AG08395 (cell line): ENCODE measurements at regions not wholly inside any gene's neighbourhood (a gene's known extent, or its start where the extent isn't known, plus 50 kb on each side); places are given as distances from the start of the nearest gene placed in this dataset.
"Not testable (repeated sequence)": the region's sequence is repeated elsewhere in the genome, so short reads cannot be mapped to it uniquely, and the experiment has no call there.

ENCODE experiments used
- DNase-seq: peaks from one replicate; pipeline ENCODE4 v3.0.0; 2012; ENCODE audit warnings: mixed read lengths, low spot score

DNA sequence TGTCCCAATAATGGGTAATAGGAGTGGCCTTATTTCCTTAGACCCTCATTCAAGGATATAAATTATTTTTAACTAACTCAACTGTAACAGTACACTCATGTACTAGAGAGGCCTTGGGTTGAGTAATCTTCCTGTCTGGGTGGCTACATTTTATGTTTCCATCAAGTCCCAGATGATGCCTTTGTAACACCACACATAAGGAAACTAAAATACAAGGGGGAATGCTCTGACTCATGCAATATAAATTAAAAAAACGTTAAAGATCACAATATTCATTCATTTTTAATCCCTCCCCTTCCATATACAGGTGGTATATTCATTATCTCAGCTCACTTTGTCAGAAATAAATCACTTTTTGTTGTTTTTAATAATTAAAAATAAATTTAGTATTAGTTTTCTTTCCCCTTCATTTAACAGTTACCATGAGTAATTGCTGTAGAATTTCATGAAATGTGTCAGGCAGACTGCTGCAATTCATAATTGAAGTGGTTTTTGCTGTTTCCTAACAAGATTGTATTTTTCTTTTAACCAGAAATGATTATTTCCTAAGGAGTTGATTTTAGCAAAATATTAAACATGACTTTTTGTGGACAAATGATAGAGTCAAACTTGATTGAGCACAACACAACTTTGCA is 1403.6 kb downstream of the SUCLG1 start:
- peak; percentile 19 for DNase-seq

DNA sequence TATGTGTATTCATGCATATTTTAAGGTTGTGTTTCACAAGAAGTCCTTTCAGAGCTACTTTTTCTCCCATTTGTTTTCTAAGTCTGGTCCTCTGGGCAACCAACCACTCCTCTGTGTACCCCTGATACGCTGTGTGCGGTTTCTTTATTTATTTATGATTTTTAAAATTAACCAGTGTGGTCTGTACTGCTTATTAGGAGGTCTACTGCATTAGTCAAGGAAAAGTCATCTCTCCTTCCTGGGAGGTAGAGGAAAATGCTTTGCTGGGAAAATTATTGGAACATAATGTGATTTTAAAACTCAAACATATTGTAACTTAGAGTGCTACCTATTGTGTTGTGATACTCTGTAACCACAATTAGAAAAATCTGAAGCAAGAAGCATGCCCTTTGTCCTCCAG is 1404.3 kb downstream of the SUCLG1 start:
- no peak for DNase-seq

DNA sequence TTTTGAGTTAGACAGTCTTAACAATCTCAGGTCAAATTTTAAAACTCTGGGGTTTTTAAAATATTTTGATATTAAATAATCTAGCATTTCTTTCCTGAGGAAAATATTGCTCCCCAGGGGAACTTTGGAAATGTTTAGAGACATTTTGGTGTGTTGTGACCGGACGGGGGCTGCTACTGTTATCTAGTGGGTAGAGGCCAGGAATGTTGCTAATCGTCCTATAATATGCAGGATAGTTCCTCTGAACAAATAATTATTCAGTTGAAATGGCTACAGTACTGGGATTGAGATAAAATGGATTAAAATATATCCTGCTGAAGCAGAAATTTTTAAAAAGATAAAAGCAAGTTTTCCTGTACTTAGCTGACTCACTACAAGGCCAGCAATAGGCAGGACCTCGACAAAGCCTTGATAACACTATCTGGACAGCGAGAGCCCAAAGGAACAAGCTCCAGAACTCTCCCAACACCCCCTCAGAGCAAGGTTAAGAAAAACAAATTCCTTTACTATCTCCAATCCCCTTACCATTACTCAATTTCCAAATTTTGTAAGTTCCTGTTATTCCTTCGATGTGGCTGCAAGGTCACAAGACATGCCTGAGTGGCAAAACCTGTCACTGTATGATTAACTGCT is 1407.4 kb downstream of the SUCLG1 start:
- no peak for DNase-seq

DNA sequence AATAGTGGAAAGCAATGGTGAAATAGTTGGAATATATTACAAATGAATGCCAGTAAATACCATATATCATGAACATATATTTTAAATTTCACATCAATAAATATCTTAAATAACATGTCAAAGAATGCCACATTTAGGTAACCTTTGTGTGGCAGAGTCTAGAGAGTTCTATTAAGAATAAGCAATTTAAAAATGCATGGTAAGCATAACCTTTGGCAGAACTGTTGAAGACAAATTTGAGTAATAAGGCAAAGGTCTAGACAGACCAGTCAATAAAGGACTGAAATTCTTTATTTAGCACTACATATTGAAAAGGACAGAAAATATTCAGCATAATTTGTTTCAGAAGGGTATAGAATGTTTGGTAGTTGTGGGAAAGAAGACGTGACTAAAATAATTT is 1417.0 kb downstream of the SUCLG1 start:
- DNase-seq: no peak

DNA sequence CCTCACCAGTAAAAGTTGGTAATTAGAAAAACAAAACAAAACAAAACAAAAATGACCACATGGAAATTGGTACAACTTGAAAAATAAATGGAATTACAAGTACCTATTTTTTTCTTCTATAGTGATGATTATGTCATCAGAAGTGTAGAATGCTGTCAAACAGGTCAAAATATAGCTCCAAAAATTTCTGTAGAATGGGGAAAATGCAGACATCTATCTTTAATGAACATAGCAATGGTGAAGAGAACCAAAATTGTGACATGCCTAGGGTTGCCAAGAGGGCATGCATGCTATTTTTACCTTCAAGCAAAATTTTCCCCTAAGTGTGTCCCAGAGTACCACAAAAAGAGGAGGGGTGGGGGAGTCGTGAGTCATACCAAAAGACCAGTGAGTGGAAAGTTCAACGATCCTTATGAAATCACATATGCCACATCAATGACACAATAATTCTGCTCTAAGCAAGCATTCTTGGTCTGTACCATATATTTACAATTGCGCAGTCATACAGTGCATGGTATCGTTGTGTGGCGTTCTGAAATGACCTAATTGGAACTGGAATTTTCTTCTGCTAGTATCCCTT is 1436.4 kb downstream of the SUCLG1 start:
- DNase-seq: no peak

DNA sequence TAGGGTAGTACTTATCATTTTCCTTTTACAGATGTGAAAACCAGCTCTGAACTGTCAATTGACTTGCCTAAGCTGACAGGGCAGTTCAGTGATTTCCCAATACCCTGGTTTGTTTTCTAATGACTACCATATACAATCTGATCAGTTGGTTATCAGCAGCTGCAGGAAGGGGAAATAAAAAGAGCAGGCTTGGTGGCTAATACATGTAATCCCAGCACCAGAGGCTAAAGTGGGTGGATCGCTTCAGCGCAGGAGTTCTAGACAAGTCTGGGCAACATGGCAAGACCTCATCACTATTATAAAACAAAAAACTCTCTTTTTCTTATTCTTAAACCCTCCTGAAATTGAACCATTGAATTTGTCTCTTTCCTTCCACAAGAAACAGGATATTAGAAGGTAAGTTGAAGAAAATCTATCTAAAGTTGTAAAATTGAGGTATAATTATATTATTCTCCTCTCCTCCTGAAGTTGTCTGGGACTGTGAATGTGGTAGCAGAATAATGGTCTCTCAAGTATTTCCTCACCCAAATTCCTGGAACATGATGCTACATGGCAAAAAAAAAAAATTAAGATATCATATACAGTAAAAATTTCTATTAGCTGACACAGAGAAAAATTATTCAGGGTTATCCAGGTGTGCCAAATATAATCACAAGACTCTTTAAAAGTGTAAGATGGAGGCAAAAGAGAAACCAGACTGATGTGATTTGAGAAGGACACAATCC is 1441.6 kb downstream of the SUCLG1 start:
- DNase-seq: no peak

DNA sequence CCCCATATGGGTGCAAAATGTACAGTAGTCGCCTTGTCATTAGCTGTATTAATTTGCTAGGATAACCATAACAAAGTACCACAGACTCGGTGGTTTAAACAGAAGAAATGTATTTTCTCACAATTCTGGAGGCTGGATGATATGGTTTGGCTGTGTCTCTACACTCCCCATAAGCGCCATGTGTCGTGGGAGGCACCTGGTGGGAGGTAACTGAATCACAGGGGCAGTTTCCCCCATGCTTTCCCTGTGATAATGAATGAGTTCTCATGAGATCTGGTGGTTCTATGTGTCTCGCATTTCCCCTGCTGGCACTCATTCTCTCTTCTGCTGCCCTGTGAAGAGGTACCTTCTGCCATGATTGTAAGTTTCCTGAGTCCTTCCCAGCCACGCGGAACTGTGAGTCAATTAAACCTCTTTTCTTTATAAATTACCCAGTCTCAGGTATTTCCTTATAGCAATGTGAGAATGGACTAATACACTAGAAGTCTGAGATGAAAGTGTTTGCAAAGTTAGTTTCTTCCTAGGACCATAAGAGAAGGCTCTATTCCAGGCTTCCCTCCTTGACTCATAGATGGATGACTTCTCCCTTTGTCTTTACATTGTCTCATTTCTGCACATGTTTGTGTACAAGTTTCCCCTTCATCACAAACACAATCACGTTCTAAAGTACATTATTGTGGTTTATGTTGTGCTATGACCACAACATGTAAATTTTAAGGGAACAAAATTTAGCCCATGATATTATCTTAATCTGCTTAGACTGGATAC is 1442.6 kb downstream of the SUCLG1 start:
- DNase-seq: no peak

DNA sequence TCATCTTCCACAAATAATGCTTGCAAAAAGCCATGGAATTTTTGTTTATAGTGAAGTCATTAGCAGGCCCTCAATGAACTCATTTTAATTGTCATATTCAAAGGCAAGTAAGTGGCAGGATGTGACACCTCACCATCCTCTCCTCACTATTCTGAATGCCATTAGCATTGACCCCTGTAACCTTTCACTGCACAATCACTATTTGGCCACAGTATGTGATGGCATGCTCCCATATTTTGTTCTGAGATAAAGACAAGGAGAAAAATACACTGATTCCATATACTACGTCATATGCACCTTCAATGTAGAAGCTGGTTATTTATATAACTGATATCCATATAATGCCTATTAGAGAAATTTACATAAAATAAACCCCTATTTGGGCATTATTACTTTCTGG is 1443.2 kb downstream of the SUCLG1 start:
- no peak for DNase-seq

DNA sequence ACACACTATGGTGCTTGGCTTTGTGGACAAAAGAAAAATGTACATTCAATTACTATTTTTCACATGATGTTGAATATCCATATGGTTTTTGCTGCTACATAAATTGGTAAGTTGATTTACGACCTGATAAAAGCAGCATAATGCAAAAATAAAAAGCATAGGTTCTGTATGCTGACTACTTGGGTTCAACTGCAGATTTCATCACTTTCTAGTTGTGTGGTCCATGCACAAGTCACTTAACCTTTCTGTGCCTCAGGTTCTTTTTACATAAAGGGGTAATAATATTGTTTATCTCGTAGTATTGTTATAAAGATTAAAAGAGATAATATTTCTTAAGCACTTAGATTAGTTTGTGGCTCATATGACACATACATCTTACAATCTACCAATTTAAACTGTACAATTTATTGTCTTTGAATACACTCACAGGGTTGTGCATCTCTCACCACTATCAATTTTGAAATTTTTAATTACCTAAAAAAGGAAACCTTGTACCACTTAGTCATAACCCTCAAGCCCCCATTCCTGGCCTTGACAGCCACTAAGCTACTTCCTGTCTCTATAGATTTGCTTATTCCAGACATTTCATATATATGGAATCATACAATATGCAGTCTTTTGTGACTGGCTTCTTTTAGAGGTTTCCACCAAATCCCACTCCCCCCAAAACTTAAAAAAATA is 1443.9 kb downstream of the SUCLG1 start:
- DNase-seq: no peak

DNA sequence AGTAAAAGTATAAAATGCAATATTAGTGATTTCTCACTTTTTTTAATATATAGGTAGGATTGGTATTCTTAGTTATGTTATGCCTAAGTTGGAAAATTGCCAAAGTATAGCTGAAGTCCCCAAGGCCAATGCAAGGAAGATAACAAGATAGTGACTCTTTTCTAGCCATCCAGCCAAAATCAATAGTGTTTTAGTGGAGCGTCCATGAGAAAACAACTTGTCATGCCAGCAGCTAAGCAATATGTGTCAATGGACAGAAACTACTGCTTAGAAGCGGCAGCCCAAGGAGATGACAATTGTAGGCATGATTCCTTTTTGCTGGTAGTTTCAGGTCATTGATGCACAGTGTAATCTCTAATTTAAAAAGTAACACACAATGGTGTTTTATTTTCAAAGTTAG is 1444.6 kb downstream of the SUCLG1 start:
- no peak for DNase-seq

DNA sequence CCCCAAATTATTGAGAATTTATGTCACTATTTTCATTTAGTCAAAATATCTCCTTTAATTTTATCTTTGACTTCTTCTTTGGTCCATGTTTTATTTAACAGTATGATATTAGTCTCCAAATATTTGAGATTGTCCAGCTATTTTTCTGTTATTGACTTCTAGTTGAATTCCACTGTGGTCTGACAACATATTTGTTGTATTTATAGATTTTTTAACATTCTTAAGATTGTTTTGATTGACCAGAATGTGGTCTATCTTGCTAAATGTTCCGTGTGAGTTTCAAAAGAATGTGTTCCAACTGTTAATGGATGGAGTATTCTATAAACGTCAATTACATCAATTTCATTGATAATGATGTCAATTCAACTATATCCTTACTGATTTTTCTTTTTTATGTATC is 1452.1 kb downstream of the SUCLG1 start:
- DNase-seq: no peak

DNA sequence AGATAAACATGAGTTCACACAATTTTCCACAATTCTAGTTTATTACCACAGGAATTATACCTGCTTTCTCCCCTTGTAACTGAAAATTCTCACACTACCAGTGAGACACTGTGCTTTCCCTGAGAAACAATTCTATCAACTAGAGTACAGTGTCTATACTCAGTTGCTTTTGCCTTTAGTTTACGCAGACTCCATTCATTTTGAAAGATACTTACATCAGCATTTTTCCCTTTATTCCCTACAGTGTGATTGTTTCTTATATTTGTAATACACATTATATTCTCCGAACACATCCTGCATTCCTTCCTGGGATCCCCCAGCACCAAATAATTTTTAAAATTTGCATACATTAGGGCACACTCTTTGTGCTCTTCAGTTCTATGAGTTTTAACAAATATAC is 1455.5 kb downstream of the SUCLG1 start:
- DNase-seq: no peak

DNA sequence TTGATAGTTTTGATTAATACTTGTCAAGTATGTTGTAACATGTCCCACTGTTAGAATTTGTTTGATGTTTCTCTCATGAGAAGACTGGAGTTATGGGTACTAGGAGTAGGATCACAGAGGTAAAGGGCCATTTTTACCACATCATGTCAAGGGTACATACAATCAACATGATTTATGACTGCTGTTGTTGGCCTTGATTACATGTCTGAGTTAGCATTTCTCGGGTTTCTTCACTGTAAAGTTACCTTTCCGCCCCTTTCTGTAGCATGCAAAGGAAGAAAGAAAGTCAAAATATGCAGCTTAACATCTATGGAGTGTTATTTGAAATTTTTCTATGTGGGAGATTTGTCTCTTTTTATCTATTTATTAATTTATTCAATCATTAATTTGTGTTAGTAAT is 1456.4 kb downstream of the SUCLG1 start:
- no peak for DNase-seq

DNA sequence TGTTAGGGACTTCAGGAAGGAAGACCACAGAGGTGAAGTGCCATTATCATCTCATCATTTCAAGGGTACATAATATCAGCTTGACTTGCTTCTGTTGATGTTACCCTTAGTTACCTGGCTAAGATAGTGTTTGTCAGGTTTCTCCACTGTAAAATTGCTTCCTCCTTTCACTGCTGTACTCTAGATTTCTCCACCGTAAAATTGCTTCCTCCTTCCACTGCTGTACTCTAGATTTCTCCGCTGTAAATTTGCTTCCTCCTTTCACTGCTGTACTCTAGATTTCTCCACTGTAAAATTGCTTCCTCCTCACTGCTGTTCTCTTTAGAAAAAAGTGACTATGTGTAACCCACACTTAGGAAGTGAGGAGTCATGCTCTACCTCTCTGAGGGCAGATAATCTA is 1460.3 kb downstream of the SUCLG1 start:
- DNase-seq: no peak

DNA sequence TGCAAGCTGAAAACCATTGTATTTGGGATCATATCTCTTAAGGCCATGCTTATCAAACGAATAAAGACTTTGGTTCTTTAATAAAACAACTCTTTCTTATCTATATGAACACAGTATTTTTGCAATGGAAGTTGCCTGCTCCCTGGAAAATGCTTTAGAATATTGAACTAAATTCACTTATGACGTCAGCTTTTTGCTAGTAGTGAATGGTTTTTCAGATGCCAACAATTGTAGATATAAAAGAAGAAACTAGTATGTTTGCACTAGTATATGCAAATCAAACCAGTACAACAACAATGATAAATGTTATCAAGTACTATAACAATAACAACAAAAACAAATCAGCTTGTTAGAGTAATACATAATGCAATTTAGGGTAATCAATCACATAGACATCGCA is 1462.9 kb downstream of the SUCLG1 start:
- DNase-seq: no peak

DNA sequence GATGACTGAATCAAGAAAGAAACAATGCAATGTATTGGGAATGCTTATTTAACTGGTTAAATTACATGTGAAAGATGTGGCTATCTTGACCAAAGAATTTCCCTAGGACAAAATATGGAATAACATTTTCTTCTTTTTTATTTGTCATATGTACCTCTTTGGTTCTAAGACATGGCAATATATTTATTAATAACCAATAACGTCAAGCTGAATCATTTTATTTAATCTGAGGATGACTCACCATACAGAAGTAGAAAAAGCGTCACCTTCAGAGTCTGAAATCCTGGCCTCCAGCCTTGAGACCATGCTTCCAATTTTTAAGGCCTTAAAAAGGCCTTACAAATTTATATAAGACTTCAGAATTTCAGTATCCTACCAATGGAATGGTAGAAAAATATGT is 1464.9 kb downstream of the SUCLG1 start:
- no peak for DNase-seq

DNA sequence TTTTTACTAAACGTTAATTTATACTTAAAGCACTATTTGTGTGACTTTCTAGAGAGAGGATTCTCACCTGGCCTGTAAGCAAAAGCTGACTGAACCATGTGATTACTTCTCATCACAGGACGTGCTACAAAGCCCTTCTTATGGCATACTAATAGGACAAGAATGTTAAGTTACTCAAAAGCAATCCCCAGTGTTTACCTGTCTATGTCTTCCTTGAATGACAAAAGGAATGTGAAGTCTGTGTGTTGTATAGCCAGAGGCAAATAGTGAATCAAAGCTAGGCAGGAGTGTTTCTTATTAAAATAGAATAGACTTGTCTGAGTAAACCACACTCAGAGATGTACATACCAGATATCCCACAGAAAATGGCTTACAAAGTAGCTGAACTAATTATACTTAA is 1465.5 kb downstream of the SUCLG1 start:
- DNase-seq: no peak

DNA sequence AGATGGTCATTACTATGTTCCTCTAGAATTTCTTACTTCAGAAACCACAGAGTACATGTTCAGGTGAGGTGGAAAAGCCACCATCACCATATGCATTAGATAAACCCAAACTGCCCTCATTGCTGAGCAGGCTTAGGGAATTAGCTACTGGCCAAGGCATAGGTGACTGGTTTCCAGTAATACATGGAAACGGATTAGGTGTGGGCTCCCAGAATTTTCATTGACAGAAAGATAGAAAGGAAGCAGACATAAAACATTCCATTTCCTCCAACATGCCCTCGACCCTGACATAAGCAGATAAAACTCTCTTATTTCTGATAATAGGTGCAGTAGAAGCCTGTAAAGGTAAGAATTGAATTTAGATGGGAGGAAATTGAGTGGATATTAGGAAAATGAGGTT is 1466.1 kb downstream of the SUCLG1 start:
- DNase-seq: no peak

DNA sequence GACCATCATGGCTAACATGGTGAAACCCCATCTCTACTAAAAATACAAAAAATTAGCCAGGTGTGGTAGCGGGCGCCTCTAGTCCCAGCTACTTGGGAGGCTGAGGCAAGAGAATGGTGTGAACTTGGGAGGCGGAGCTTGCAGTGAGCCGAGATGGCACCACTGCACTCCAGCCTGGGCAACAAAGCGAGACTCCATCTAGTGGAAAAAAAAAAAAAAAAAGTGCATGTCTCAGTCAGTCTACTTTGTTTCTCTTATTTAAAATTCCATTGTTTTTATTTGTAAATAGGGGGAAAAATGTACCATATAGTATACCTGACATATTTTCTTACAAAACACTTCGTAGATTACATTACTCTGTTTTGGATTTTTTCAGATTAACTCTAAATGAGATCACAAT is 1471.4 kb downstream of the SUCLG1 start:
- DNase-seq: not testable (repeated sequence)

DNA sequence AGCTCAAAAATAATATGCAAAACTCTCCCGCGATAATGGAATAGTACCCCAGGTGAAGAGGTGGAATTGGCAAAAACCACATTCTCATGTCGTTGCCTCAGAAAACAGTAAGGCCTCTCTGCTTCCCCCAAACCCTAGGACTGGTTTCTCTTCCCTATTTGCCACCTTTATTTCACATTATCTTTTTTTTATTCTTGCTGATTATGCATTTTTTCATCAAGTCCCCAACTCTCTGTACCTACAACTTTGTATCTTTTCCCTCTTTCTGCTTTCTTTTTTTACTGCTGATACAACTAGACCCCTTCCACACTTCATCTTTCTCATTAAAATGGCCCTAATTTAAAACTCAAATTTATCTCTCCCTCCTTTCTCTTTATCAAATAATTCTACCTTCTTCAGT is 1472.2 kb downstream of the SUCLG1 start:
- DNase-seq: no peak

DNA sequence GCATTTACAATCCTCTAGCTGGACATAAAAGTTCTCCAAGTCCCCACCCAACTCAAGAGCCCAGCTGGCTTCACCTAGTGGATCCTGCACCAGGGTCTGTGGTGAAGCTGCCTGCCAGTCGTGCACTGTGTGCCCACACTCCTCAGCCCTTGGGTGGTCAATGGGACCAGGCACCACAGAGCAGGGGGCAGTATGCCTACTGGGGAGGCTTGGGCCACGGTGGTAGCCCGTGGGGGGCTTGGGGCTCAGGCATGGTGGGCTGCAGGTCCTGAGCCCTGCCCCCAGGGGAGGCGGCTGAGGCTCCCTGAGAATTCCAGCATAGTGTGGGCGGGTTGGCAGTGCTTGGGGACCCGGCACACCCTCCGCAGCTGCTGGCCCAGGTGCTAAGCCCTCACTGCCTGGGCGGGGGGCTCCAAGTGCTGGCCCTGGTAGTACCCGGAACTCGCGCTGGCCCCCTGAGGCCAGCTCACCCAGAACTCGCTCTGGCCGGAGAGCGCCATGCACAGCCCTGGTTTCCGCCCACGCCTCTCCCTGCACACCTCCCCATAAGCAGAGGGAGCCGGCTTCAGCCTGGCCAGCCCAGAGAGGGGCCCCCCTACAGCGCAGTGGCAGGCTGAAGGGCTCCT is 1473.4 kb downstream of the SUCLG1 start:
- no peak for DNase-seq
